GM13976 (cell line): ENCODE measurements at regions not wholly inside any gene's neighbourhood (a gene's known extent, or its start where the extent isn't known, plus 50 kb on each side); places are given as distances from the start of the nearest gene placed in this dataset.

Experiments
- DNase-seq: peaks from one replicate; pipeline ENCODE4 v3.0.0; 2012; ENCODE audit warnings: low spot score
- in situ Hi-C: fragments of 300-500 bp; cut with MboI; formaldehyde crosslinking; loops from one replicate; pipeline ENCODE4 v1.12.0; 2022; ENCODE audit warnings: low sequenced_read_pairs, mixed read lengths, inconsistent platforms; ENCODE audit not compliant: unreplicated experiment
- TF ChIP-seq, protein P1 (sequence below): IDR thresholded peaks from 2 replicates; pipeline ENCODE4 v1.5.1; 2012; ENCODE audit warnings: borderline replicate concordance, mild to moderate bottlenecking; ENCODE audit not compliant: insufficient read depth; ENCODE audit errors: extremely low read depth, missing control alignments, control extremely low read depth

DNA sequence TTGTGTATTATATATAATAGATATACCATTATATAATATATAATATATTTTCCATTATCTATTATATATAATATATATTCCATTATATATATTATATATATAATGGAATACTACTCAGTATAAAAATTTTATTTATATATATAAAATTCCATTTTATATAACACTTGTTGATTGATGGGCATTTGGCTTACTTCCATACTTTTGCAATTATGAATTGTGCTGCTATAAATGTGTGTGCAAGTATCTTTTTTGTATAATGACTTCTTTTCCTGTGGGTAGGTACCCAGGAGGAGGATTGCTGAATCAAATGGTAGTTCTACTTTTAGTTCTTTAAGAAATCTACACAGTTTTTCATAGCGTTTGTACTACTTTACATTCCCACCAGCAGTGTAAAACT is 1211.1 kb downstream of the NCAM2 start:
- in situ Hi-C loops: no loop called here
- DNase-seq: no peak
- TF ChIP-seq, protein P1, sequence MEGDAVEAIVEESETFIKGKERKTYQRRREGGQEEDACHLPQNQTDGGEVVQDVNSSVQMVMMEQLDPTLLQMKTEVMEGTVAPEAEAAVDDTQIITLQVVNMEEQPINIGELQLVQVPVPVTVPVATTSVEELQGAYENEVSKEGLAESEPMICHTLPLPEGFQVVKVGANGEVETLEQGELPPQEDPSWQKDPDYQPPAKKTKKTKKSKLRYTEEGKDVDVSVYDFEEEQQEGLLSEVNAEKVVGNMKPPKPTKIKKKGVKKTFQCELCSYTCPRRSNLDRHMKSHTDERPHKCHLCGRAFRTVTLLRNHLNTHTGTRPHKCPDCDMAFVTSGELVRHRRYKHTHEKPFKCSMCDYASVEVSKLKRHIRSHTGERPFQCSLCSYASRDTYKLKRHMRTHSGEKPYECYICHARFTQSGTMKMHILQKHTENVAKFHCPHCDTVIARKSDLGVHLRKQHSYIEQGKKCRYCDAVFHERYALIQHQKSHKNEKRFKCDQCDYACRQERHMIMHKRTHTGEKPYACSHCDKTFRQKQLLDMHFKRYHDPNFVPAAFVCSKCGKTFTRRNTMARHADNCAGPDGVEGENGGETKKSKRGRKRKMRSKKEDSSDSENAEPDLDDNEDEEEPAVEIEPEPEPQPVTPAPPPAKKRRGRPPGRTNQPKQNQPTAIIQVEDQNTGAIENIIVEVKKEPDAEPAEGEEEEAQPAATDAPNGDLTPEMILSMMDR: no peak

DNA sequence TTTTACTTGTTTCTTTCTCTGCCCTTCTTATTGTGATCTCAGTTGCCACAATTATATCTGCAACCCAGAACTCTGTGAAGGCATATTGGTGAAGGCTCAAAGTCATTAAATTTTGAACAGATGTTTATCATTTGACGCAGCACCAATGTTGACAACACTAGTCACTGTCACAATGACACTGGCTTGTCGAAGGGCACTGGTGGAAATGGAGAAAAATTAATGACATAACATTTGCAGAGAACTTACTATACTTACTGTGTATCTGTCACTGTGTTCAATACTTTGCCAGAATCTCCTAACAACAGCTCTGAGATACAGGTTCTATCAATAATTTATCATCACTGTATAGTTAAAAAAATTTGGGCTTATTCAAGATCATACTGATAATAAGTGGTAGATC is 1213.7 kb downstream of the NCAM2 start:
- no peak for DNase-seq
- in situ Hi-C loops: no loop called here
- TF ChIP-seq, protein P1: no peak

DNA sequence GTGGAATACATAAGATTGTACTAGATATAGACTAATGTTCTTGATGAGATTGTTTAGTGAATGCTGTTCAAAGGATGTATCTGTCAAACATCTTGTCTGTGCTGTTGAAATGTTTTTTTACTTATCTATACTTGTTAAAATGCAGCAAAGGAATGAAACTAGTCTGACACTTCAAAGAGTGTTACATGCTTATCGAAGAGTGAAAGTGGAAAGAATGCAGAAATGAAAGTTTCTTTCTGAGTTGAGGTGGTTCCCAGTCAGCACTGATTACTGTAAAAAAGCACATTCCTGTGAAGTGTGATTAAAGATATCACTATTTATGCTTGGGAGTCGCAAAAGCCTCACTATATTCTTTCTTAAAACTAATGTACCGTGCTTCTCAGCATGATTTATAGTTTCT is 1225.2 kb downstream of the NCAM2 start:
- no peak for DNase-seq
- TF ChIP-seq, protein P1: no peak
- in situ Hi-C loops: no loop called here

DNA sequence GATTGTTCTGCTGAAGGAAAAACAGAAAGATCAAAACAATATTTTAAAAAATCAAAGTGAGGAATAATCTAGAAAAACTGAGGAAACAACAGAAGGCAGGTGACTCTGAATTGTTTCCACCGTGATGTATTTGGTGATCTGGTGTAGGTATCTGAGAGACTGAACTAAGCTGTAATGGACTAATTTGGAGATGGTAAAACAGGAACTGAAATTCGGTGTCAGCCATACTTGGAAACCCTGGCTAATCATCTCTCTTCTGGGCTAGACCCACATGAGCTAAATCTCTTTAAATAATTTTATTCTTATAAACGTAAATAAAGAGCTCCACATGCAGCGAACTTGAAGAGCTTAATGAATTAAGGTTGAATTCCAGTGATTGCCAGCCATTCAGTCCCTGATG is 1226.1 kb downstream of the NCAM2 start:
- in situ Hi-C loops: no loop called here
- DNase-seq: no peak
- TF ChIP-seq, protein P1: no peak

DNA sequence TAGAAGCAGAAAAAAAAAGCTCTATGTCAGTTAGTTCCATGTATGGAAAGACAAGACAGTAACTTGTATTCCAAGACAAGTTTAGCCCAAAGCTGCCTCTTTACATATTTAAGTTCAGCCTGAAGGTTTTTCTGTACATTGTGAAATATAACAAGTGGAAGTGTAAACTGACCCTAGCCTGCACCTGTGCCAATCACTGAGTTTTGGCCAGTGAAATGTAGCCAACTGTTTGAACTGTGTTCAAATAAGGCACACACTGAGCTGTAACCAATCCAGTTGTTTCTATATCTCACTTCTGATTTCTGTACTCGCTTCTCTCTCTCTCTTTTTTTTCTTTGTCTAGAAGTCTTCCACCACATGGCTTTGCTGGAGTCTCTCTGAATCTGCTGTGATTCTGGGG is 1227.1 kb downstream of the NCAM2 start:
- TF ChIP-seq, protein P1: no peak
- in situ Hi-C loops: no loop called here
- DNase-seq: no peak

DNA sequence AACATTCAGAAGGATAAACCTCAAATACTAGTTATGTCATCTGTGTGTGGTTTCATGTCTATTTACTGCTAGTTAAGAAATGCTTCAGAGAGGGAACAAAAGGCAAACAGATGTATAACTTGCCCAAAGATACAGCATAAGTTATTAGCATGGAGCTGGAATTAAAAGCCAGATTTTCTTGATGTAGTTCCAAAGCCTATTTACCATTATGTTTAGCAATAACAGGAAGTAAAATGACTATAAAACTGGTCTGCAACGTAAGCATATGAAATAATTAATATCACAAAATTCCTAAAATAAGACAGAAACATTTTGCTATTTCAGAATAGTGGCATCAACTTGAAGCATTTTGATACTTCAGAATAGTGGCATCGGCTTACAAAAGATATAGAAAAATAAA is 1232.8 kb downstream of the NCAM2 start:
- TF ChIP-seq, protein P1: no peak
- DNase-seq: no peak
- in situ Hi-C loops: no loop called here

DNA sequence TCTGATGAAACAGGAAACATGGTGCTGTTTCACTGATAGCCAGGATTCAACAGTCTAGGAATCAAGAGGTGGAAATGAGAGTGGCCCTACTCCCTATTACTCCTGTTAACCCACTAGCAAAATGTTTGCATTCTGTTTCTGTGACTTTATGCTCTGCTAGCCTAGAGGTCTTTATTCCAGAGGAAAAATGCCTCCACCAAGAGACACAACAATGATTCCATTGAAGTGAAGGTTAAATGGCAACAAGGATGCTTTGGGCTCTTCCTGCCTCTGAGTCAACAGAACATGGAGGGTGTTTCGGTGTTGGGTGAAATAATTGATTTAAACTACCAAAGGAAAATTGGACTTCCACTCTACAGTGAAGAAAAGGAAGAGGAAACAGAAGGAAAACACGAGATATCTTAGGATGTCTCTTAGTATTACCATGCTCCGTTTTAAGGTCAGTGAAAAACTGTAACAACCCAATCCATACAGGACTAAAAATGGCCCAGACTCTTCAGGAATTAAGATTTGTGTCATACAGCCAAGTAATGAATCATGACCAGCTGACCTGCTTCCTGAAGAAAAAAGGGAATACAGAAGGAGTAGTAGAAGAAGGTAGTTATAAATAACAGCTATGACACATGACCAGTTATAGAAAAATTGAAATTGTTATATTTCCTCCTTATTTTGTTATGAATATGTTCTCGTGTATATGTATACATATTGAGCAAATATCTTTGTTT is 1237.8 kb downstream of the NCAM2 start:
- in situ Hi-C loops: no loop called here
- TF ChIP-seq, protein P1: no peak
- no peak for DNase-seq
